PC-9 (cell line): ENCODE measurements at regions not wholly inside any gene's neighbourhood (a gene's known extent, or its start where the extent isn't known, plus 50 kb on each side); places are given as distances from the start of the nearest gene placed in this dataset.

ENCODE experiments used
- BruUV-seq: library from RNA; stranded (reverse); fragments of 400-500 nt; replicated peaks from 2 replicates; lab custom pipeline; 2021; lab: Mats Ljungman, UMichigan
- CTCF ChIA-PET: fragments of 300-600 bp; sonication (Branson Sonifier 250); formaldehyde crosslinking; loops from one replicate; lab custom pipeline; 2022; ENCODE audit warnings: antibody characterized with exemption; lab: Charles Lee
- POLR2A ChIA-PET: fragments of 300-600 bp; sonication (Branson Sonifier 250); formaldehyde crosslinking; loops from one replicate; lab custom pipeline; 2022; ENCODE audit warnings: antibody characterized with exemption; ENCODE audit not compliant: unreplicated experiment; lab: Charles Lee
- DNase-seq, 2 experiments: peaks; one replicate each; pipeline versions ENCODE4 v3.0.0 to v3.0.0-alpha.2; 2015 to 2022; ENCODE audit warnings: mixed read lengths in 1 of 2
- H2AFZ ChIP-seq: fragments of 200-600 bp; sonication (generic); 2 replicates; pipeline ENCODE4 v1.8.1; 2017; ENCODE audit warnings: antibody characterized with exemption
- H3F3A ChIP-seq: fragments of 200-600 bp; sonication (generic); 2 replicates; pipeline ENCODE4 v1.8.1; 2017; ENCODE audit warnings: antibody characterized with exemption, mild to moderate bottlenecking, low read depth; ENCODE audit not compliant: insufficient read depth
- H3K27ac ChIP-seq: fragments of 200-600 bp; sonication (generic); 2 replicates; pipeline ENCODE4 v1.6.1; 2016; ENCODE audit warnings: mixed run types
- H3K27me3 ChIP-seq: fragments of 200-600 bp; sonication (generic); 2 replicates; pipeline ENCODE4 v1.6.1; 2016; ENCODE audit warnings: low read depth, mixed run types; ENCODE audit not compliant: insufficient read depth
- H3K36me3 ChIP-seq: fragments of 200-600 bp; sonication (generic); 2 replicates; pipeline ENCODE4 v1.6.1; 2016; ENCODE audit warnings: low read depth, mixed run types
- H3K4me1 ChIP-seq: fragments of 200-600 bp; sonication (generic); replicated peaks from 2 replicates; pipeline ENCODE4 v1.6.1; 2016; ENCODE audit warnings: mixed run types; ENCODE audit not compliant: insufficient read depth
- H3K4me2 ChIP-seq: fragments of 200-600 bp; sonication (generic); 2 replicates; pipeline ENCODE4 v1.6.1; 2017; ENCODE audit warnings: mixed run types
- H3K4me3 ChIP-seq: fragments of 200-600 bp; sonication (generic); 2 replicates; pipeline ENCODE4 v1.6.1; 2016; ENCODE audit warnings: mixed run types
- H3K79me2 ChIP-seq: fragments of 200-600 bp; sonication (generic); 2 replicates; pipeline ENCODE4 v1.6.1; 2017; ENCODE audit warnings: low read depth, mixed run types
- H3K9me2 ChIP-seq: fragments of 200-600 bp; sonication (generic); 2 replicates; pipeline ENCODE4 v1.8.1; 2017; ENCODE audit warnings: mild to moderate bottlenecking; ENCODE audit not compliant: insufficient read depth
- H3K9me3 ChIP-seq: fragments of 200-600 bp; sonication (generic); 2 replicates; pipeline ENCODE4 v1.8.1; 2016; ENCODE audit warnings: low read depth; ENCODE audit not compliant: insufficient read depth
- H4K20me1 ChIP-seq: fragments of 200-600 bp; sonication (generic); 2 replicates; pipeline ENCODE4 v1.8.1; 2017; ENCODE audit not compliant: insufficient read depth
- EZH2 ChIP-seq: fragments of 200-600 bp; sonication (generic); IDR thresholded peaks from 2 replicates; pipeline ENCODE4 v1.8.0; 2017; ENCODE audit warnings: antibody characterized with exemption, low read depth
- intact Hi-C: fragments of 100-400 bp; cut with micrococcal nuclease; formaldehyde crosslinking; loops from one replicate; pipeline ENCODE4 v1.10.0; 2022; ENCODE audit not compliant: unreplicated experiment
- TF ChIP-seq, protein P1 (sequence below): fragments of 200-600 bp; sonication (generic); conservative IDR thresholded peaks from 2 replicates; pipeline ENCODE4 v1.6.1; 2017; ENCODE audit warnings: mixed run types, antibody characterized with exemption, mild to moderate bottlenecking, moderate library complexity

DNA sequence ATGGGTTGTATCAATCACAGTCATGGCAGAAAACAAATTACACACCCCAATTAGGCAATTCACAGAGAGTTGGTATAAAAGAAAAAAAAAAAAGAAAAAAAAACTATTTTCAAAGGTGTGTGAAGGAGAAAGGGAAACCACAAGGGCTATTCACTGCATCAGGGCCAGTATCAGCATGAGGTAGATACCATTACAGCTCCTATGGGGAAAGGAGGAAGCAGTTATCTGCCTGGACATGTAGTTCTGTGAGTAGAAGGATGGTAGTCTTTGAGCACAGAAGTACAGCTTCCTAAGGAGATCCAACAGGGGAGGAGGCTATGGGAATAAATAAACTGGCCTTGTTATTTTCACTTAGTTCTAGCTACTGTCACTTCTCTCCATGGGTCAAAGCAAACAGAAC is 746.1 kb downstream of the LUZP2 start:
- Histone ChIP-seq H3K36me3 (no peaks in the 10 kb centered on the region), H3K9me2 (no peaks in the 10 kb centered on the region), H3K4me1 (no peaks in the 10 kb centered on the region), H3K27me3 (no peaks in the 10 kb centered on the region), H3K79me2 (no peaks in the 10 kb centered on the region), H3K4me2 (no peak overlapping the region), H2AFZ (no peak overlapping the region), H3K9me3 (no peaks in the 10 kb centered on the region), H3K27ac (no peak overlapping the region), H4K20me1 (no peaks in the 10 kb centered on the region), H3F3A (no peaks in the 10 kb centered on the region), H3K4me3 (no peak overlapping the region)
- ChIA-PET CTCF (no interaction called here), POLR2A (no interaction called here)
- TF ChIP-seq EZH2 = no peak
- TF ChIP-seq, protein P1, sequence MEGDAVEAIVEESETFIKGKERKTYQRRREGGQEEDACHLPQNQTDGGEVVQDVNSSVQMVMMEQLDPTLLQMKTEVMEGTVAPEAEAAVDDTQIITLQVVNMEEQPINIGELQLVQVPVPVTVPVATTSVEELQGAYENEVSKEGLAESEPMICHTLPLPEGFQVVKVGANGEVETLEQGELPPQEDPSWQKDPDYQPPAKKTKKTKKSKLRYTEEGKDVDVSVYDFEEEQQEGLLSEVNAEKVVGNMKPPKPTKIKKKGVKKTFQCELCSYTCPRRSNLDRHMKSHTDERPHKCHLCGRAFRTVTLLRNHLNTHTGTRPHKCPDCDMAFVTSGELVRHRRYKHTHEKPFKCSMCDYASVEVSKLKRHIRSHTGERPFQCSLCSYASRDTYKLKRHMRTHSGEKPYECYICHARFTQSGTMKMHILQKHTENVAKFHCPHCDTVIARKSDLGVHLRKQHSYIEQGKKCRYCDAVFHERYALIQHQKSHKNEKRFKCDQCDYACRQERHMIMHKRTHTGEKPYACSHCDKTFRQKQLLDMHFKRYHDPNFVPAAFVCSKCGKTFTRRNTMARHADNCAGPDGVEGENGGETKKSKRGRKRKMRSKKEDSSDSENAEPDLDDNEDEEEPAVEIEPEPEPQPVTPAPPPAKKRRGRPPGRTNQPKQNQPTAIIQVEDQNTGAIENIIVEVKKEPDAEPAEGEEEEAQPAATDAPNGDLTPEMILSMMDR = no peak
- no peak for DNase-seq
- intact Hi-C loops = no loop called here
- BruUV-seq = no TSS peak

DNA sequence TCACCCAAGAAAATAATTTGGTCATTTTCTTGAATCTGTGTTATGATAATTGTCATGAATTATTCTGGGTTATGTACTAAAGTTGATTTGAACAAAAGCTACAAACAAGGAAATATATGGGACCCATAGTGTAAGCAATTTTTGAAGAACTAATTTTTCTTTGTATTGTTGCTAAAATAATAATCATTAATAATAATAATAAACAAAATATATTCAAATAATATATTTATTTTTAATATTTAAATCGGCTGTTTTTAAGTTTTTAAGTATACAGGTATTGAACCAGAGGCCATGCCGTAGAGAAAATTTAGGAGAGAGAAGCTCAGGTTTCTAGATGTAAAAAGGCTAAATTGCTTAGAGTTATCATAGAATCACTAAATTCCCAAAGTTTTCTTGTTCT is 747.3 kb downstream of the LUZP2 start:
- no peaks in the 10 kb centered on the region for H3K79me2 ChIP-seq
- no peaks in the 10 kb centered on the region for H3F3A ChIP-seq
- ChIA-PET CTCF (no interaction called here), POLR2A (no interaction called here)
- H3K4me1 ChIP-seq = no peaks in the 10 kb centered on the region
- no peaks in the 10 kb centered on the region for H3K9me3 ChIP-seq
- TF ChIP-seq EZH2 = no peak
- TF ChIP-seq, protein P1 = no peak
- no peaks in the 10 kb centered on the region for H4K20me1 ChIP-seq
- DNase-seq = no peak
- no peaks in the 10 kb centered on the region for H3K36me3 ChIP-seq
- H3K27ac ChIP-seq = no peak overlapping the region
- intact Hi-C loops = no loop called here
- H2AFZ ChIP-seq = no peak overlapping the region
- H3K27me3 ChIP-seq = no peaks in the 10 kb centered on the region
- H3K9me2 ChIP-seq = no peaks in the 10 kb centered on the region
- H3K4me2 ChIP-seq = no peak overlapping the region
- no TSS peak for BruUV-seq
- H3K4me3 ChIP-seq = no peak overlapping the region

DNA sequence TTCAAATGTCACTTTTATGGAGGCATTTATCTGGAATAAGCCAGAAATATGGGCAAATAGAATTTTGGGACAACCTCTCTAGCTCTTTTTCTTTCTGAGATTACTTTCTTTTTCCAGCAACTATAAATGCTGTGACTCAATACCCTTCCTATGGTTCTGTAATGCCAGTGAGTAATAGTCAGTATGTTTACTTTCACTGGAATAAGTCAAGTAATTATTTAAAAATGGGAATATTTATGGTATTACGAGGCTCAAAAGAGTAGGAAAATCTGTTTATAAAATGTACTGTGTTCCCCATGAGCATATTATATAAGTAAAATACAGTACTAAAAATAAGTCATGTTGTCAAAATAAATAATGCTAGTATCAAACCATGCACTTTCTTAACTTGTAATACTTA is 750.5 kb downstream of the LUZP2 start:
- H3K79me2 ChIP-seq = no peaks in the 10 kb centered on the region
- no TSS peak for BruUV-seq
- POLR2A ChIA-PET = no interaction called here
- H3K9me2 ChIP-seq = no peaks in the 10 kb centered on the region
- H3K36me3 ChIP-seq = no peaks in the 10 kb centered on the region
- no peaks in the 10 kb centered on the region for H3K27me3 ChIP-seq
- no peak overlapping the region for H3K4me3 ChIP-seq
- H3K4me2 ChIP-seq = no peak overlapping the region
- intact Hi-C loops = no loop called here
- H3K4me1 ChIP-seq = no peaks in the 10 kb centered on the region
- no peak overlapping the region for H2AFZ ChIP-seq
- no peaks in the 10 kb centered on the region for H3F3A ChIP-seq
- CTCF ChIA-PET = no interaction called here
- DNase-seq = no peak
- TF ChIP-seq, protein P1 = no peak
- no peak for TF ChIP-seq EZH2
- H3K9me3 ChIP-seq = no peaks in the 10 kb centered on the region
- no peak overlapping the region for H3K27ac ChIP-seq
- no peaks in the 10 kb centered on the region for H4K20me1 ChIP-seq
